HG02870 (cell line): ENCODE measurements at regions not wholly inside any gene's neighbourhood (a gene's known extent, or its start where the extent isn't known, plus 50 kb on each side); places are given as distances from the start of the nearest gene placed in this dataset.

Source experiments
- ATAC-seq: cut with Tn5 transposase; IDR thresholded peaks from one replicate; pipeline ENCODE4 v1.9.1; 2021; ENCODE audit warnings: mild to moderate bottlenecking, moderate library complexity; ENCODE audit not compliant: unreplicated experiment

- ATAC-seq = no peak
Observed at GRCh38 chr4:53780736-53781400, 189.6 kb upstream of the LNX1 start.

- ATAC-seq = no peak
Observed at GRCh38 chr4:53779025-53779424, 187.7 kb upstream of the LNX1 start.

- ATAC-seq = no peak
Observed at GRCh38 chr4:53778155-53778554, 186.9 kb upstream of the LNX1 start.

- no peak for ATAC-seq
Observed at GRCh38 chr4:53777244-53777984, 186.1 kb upstream of the LNX1 start.

GRCh38 chr4:53776141-53776540 is 184.9 kb upstream of the LNX1 start:
- ATAC-seq = no peak

GRCh38 chr4:53775381-53775780 is 184.1 kb upstream of the LNX1 start:
- no peak for ATAC-seq

GRCh38 chr4:53771326-53771725 is 180.0 kb upstream of the LNX1 start:
- no peak for ATAC-seq

GRCh38 chr4:53767482-53767881 is 176.2 kb upstream of the LNX1 start:
- no peak for ATAC-seq

- no peak for ATAC-seq
Observed at GRCh38 chr4:53764761-53765490, 173.6 kb upstream of the LNX1 start.

GRCh38 chr4:53763813-53764597 is 172.7 kb upstream of the LNX1 start:
- ATAC-seq = no peak

GRCh38 chr4:53755656-53756055 is 164.4 kb upstream of the LNX1 start:
- ATAC-seq = no peak

GRCh38 chr4:53752124-53752523 is 160.8 kb upstream of the LNX1 start:
- no peak for ATAC-seq

- peak; percentile 93 for ATAC-seq
Observed at GRCh38 chr4:53748328-53748772, 157.1 kb upstream of the LNX1 start.

- ATAC-seq = no peak
Observed at GRCh38 chr4:53747401-53747800, 156.1 kb upstream of the LNX1 start.

GRCh38 chr4:53744446-53745160 is 153.3 kb upstream of the LNX1 start:
- no peak for ATAC-seq

- no peak for ATAC-seq
Observed at GRCh38 chr4:53734584-53735353, 143.5 kb upstream of the LNX1 start.

- ATAC-seq = no peak
Observed at GRCh38 chr4:53734182-53734581, 142.9 kb upstream of the LNX1 start.

GRCh38 chr4:53732661-53733060 is 141.4 kb upstream of the LNX1 start:
- no peak for ATAC-seq

- no peak for ATAC-seq
Observed at GRCh38 chr4:53730031-53730805, 138.9 kb upstream of the LNX1 start.
